Right lobe of liver (tissue), 4 donors: ENCODE measurements at regions not wholly inside any gene's neighbourhood (a gene's known extent, or its start where the extent isn't known, plus 50 kb on each side); places are given as distances from the start of the nearest gene placed in this dataset.
"Not testable (repeated sequence)": the region's sequence is repeated elsewhere in the genome, so short reads cannot be mapped to it uniquely, and the experiment has no call there.

ENCODE experiments used
- POLR2A ChIP-seq: fragments of 450-650 bp; IDR thresholded peaks from one replicate; pipeline ENCODE4 v1.6.1; 2017; ENCODE audit warnings: antibody characterized with exemption, mild to moderate bottlenecking
- TF ChIP-seq, protein P1 (sequence below), 4 donors: fragments of 200-600 bp in 3 of 4; fragments of 450-650 bp in 1 of 4; IDR thresholded peaks; one replicate each; pipeline versions ENCODE4 v1.5.1 to v1.8.0; 2016 to 2022; ENCODE audit warnings: antibody characterized with exemption in 4 of 4, mild to moderate bottlenecking in 2 of 4
- donor health status: DM: no; HTN: no; CAD: no.
- donor health status: DM: no; HTN: no; CAD: no.
- donor health status: DM: no; HTN: yes; CAD: no.

DNA sequence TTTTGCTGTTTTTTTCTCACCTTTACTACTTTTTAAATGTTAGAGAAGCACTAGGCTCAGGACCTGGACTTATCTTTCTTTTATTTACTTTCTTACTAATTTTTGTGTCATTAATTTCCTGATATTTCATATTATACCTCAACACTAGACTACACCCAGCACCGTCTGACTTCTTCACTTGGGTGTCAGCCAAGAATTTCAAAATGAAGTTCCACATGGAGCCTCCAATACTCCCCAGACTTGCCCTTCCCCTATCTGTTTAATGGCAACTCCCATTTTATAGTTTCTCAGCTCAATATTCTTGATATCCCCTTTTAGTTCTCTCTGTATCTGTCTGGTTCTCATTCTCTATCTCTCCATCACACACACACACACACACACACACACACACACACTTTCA lies 139.3 kb downstream of the USP22 start:
- TF ChIP-seq, protein P1, sequence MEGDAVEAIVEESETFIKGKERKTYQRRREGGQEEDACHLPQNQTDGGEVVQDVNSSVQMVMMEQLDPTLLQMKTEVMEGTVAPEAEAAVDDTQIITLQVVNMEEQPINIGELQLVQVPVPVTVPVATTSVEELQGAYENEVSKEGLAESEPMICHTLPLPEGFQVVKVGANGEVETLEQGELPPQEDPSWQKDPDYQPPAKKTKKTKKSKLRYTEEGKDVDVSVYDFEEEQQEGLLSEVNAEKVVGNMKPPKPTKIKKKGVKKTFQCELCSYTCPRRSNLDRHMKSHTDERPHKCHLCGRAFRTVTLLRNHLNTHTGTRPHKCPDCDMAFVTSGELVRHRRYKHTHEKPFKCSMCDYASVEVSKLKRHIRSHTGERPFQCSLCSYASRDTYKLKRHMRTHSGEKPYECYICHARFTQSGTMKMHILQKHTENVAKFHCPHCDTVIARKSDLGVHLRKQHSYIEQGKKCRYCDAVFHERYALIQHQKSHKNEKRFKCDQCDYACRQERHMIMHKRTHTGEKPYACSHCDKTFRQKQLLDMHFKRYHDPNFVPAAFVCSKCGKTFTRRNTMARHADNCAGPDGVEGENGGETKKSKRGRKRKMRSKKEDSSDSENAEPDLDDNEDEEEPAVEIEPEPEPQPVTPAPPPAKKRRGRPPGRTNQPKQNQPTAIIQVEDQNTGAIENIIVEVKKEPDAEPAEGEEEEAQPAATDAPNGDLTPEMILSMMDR (IDR thresholded peaks at IDR 0.05): not testable (repeated sequence)
- TF ChIP-seq POLR2A: not testable (repeated sequence)
